SW480 (cell line): ENCODE measurements at regions not wholly inside any gene's neighbourhood (a gene's known extent, or its start where the extent isn't known, plus 50 kb on each side); places are given as distances from the start of the nearest gene placed in this dataset.
"Not testable (repeated sequence)": the region's sequence is repeated elsewhere in the genome, so short reads cannot be mapped to it uniquely, and the experiment has no call there.

Experiments
- DNase-seq: peaks from one replicate; pipeline ENCODE4 v3.0.0-alpha.2; 2016; ENCODE audit warnings: low spot score

DNA sequence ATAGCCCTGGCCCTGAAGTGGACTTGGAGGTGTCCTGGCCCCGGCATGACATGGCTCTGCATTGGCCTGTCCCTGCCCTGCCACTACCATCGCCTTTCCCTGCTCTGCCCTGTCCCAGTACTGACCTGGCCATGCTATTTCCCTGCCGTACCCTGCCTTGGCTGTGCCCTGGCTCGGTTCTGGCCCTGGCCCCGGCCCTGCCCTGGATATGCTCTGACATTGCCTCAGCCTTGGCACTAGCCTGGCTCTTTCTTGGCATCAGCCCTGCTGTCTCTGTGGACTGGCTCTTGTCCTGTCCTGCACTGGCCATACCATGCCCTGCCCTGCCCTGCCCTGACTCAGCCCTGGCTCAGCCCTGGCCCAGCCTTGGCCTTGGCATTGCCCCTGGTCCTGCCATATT lies 252.2 kb downstream of the TP53TG3F start:
- DNase-seq, result not testable (repeated sequence)

DNA sequence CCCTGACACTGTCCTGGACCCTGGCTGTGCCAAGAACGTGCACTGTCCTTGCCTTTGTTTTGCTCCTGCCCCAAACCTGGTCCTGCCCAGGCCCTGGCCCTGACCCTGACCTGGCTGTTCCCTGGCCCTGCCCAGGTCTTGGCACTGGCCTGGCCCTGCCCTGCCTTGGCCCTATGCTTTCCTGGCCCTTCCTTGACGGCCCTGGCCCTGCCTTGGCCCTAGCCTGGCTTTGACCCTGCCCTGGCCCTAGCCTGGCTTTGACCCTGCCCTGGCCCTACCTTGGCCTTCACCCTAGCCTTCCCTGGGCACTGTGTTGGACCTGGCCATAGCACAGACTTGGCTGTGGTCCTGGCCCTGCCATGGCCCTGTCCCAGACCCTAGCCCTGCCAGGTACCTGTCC lies 252.9 kb downstream of the TP53TG3F start:
- not testable (repeated sequence) for DNase-seq

- not testable (repeated sequence) for DNase-seq
Measured at GRCh38 chr16:33712851-33713709, 253.7 kb downstream of the TP53TG3F start.

- not testable (repeated sequence) for DNase-seq
Measured at GRCh38 chr16:33713710-33714538, 254.5 kb downstream of the TP53TG3F start.

DNA sequence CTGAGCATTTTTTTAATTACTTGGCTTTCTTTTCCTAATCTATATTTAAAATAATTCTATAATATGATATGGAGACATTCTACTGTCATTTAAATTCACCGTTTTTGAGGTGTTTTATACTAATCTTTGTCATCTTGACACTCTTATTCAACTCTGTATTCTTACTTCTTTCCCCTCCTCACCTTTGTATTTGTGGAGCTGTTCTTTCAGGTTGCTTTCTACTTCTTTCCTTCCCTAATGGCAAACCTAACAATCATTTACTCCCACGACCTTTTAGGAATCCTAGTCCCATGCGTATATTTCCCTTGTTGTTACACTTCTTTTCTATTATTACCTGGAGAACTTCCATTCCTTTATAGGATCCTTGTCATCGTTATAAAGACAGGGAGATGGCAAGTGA lies 271.8 kb downstream of the TP53TG3F start:
- not testable (repeated sequence) for DNase-seq

DNA sequence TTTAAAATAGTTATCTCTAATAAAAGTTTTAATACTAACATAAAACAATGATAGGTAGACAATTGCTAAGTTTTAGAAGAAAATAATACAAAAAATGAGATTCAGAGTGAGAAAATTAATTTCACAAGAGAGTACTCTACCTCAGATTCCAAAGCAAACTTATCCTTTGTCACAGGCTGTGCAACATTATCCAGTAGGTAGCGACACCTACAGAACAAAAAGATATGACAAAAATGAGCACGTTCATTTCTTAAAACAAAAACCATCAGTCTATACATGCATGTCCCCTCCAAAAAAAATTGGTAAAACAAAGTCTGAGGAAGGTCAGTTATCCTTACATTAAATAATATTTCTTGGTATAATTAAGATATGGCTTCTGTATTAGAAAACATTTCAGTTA lies 275.2 kb downstream of the TP53TG3F start:
- DNase-seq, result peak; percentile 15

- not testable (repeated sequence) for DNase-seq
Measured at GRCh38 chr16:33766869-33767765, 307.7 kb downstream of the TP53TG3F start.

- DNase-seq, result not testable (repeated sequence)
Measured at GRCh38 chr16:33768710-33769109, 309.3 kb downstream of the TP53TG3F start.

GRCh38 chr16:33769180-33769846 lies 309.9 kb downstream of the TP53TG3F start:
- not testable (repeated sequence) for DNase-seq

- DNase-seq, result not testable (repeated sequence)
Measured at GRCh38 chr16:33770478-33770877, 311.1 kb downstream of the TP53TG3F start.

DNA sequence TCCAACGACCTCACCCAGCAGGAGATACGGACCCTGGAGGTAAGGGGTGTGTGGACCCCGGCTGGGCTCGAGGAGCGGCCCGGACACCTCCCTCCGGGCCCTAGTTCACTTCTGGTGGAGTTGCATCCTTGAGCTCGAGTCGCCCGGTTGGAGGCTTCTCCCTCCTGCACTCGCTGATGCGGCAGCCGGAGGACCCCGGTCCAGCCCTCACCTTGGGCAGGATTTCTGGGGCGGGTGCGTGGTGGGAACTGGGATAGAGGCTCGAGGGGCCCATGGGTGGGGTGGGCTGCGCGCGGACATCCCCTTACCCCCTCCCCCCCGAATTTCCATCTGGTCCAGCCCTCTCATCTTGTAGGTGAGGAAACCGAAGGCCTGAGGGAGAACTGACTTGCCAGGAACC lies 311.8 kb downstream of the TP53TG3F start:
- DNase-seq, result not testable (repeated sequence)

- DNase-seq, result not testable (repeated sequence)
Measured at GRCh38 chr16:33773966-33774365, 314.6 kb downstream of the TP53TG3F start.

DNA sequence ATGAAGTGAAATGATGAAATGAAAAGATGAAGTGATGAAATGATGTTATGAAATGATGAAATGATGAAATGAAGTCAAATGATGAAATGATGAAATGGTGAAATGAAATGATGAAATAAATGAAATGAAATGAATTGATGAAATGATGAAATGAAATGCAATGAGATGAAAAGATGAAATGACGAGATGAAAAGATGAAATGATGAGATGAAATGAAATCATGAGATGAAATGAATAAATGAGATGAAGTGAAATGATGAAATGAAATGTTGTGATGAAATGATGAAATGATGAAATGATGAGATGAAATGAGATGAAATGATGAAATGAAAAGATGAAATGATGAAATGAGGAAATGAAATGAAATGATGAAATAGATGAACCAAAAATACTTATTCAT lies 315.3 kb downstream of the TP53TG3F start:
- not testable (repeated sequence) for DNase-seq

DNA sequence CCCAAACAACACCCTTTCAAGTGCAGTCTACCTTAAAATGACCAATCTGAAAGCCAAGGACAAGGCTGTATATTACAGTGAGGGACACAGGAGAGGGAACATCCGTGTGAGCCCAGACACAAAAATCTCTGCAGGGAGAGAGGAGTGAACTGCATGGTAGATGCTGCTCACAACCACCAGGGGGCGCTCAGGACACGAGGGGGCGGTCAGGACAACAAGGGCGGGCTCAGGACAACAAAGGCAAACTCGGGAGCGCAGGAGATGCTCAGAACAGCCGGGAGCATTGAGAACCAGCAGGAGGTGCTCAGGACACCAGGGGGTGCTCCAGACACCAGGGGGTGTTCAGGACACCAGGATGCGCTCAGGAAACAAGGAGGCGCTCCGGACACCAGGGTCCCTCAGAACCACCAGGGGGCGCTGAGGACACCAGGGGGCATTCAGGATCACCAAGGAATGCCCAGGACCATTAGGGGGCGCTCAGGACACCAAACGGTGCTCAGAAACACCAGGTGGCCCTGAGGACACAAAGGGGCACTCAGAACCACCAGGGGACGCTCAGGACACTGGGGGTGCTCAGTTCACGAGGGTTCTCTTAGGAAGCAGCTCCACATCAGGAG lies 357.0 kb downstream of the TP53TG3F start:
- DNase-seq, result not testable (repeated sequence)

- not testable (repeated sequence) for DNase-seq
Measured at GRCh38 chr16:33824736-33825135, 365.3 kb downstream of the TP53TG3F start.

DNA sequence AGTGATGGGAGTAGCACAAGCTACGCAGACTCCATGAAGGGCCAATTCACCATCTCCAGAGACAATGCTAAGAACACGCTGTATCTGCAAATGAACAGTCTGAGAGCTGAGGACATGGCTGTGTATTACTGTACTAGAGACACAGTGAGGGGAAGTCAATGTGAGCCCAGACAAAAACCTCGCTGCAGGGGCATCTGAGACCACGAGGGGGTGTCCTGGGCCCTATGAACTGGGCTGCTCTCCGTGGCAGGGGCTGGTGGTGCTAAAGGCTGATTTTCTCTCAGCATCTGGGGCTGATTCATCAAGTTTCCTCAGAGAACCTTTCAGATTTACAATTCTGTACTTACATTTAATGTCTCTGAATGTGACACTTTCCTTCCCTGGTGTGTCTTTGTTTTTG lies 368.1 kb downstream of the TP53TG3F start:
- DNase-seq, result not testable (repeated sequence)

- DNase-seq, result not testable (repeated sequence)
Measured at GRCh38 chr16:33839157-33839556, 379.7 kb downstream of the TP53TG3F start.

GRCh38 chr16:33844533-33844932 lies 385.1 kb downstream of the TP53TG3F start:
- not testable (repeated sequence) for DNase-seq
